ENCODE measurements at regions not wholly inside any gene's neighbourhood (a gene's known extent, or its start where the extent isn't known, plus 50 kb on each side); places are given as distances from the start of the nearest gene placed in this dataset.

DNA sequence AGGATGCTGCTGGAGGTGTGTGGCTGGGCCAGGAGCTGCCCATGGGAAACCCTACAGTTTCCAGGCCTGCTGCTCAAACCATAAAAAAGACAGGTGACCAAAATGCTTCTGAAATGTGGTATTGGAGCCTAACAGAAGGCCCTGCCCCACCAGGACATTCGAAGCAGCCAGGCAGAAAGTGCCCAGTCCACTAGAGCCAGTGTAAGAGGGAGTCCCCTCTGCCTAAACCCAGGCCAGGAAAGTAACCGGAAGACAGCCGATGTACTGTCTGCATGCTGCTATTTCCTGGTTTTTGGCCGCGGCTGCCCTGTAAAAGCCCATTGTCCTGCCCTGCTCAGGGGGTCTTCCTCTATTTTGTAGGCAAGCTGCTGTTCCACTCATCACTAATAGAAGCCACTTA lies 150.7 kb upstream of the IRX2 start:
- DNase-seq: no peak

DNA sequence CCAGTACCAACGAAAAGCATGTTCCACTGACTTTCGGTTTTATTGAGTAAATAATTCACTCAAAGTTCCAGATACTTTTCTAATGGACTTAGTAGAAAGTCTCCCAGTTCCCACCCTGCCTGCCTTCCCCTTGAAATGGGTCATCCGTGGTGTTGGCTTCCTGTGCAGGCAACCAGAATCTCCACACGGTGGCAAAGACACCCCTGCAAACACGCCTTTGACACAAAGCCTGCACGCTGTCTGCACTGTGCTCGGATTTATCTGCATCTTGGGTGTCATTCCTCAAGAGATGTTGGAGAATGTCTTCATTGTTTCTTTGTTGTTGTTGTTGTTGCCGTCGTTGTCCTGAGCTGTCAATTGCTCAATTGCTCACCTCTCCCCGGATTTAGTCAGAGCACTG lies 150.0 kb upstream of the IRX2 start:
- no peak for DNase-seq

DNA sequence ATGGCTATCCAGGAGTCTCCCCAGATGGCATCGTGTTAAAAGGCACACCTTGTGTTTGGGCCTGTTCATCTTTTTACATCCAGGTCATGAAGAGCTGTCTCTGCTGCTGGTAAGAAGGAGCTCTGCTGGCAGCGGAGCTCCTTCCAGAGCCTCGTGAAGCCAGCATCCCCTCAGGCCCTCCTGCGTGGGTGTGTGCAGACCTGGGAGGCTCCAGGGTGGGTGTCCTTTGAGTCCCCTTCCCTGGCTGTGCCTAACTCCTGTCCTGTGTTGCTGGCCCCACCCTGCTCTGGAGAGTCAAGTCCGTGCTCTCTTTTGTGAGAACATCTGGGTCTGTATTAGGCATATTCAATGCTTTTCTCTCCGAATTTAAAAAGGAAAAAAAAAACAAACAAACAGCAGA lies 149.6 kb upstream of the IRX2 start:
- DNase-seq: no peak

DNA sequence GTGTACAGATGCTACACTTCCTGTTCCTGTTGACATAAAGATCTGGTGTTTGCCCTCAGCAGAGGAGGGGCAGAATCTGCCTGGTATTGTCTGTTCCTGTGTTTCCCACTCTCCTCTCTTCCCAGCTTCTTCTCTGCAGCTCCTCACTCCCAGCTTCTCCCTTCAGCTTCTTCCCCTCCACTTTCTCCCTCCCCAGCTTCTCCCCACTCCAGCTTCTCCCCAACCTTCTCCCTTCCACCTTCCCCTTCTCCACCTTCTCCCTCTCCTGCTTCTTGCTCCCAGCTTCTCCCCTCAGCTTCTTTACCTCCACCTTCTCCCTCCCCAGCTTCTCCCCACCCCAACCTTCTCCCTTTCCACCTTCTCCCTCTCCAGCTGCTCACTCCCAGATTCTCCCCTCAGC lies 148.9 kb upstream of the IRX2 start:
- DNase-seq: no peak

DNA sequence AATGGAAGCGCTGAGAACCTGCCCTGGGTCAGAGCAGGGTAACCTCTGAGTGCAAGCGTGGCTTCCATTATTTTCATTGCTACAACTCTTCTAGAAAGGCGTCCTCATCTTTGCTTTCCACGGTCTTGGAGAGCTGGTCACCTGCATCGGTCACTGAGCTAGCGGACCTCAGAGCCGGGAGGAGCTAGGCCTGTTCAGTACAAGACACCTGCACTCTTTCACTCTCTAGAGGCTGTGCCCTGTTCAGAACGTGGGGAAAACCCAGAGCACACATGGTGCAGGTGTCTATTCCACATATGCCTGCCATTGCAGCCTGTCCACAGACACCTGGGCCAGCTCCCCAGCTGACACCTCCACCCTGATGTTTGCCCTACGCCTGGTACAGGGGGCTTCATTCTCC lies 147.8 kb upstream of the IRX2 start:
- no peak for DNase-seq

DNA sequence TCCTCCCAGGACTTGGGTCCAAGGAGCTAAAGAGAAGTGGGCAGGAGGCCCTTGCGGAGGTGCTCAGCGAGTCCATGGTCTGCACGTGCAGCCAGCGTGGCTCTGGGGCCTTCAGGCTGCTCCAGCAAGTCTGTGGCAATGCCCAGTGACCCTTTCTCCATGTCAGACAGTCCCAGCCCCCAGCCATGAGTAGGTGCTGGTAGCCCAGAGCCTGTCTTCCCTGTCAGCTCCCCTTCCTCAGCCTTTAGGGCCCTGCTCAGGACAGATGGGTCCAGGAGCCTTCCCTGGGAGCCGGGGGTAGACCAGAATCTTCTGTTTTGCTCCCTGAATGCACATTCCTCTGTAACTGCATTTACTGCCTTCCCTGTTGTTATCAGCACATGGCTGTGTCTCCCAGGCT lies 147.2 kb upstream of the IRX2 start:
- DNase-seq: no peak

DNA sequence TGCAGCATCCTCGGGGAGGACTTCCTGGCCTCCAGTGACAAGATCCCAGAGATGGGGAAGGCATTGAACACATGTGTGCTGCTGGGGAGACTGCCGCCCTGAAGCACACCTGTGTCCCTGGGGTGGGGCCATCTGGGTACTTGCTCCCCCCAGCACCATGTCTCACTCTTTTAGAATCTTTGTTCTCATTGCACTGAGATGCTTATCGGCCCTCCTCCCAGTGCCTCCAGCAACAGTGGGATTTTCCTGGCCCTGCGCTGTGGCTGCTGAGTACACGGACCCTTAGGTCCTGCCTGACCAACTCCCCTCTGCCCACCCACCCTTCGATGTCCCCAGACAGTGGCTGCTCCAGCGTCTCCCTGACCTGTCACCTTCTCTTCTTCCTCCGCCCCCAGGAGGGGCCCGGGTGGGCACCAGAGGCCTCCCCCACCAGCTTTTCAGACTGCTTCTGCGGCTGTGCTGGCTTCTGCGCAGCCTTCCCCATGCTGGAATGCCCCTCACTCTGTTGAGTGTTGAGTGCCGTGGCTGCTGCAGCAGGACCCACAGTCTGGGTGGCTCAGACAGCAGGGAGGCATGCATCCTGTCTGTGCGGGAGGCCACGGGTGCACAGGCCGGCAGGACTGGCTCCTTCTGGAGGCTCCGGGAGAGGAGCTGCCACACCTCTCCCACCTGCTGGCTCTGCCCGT lies 145.9 kb upstream of the IRX2 start:
- DNase-seq: no peak

DNA sequence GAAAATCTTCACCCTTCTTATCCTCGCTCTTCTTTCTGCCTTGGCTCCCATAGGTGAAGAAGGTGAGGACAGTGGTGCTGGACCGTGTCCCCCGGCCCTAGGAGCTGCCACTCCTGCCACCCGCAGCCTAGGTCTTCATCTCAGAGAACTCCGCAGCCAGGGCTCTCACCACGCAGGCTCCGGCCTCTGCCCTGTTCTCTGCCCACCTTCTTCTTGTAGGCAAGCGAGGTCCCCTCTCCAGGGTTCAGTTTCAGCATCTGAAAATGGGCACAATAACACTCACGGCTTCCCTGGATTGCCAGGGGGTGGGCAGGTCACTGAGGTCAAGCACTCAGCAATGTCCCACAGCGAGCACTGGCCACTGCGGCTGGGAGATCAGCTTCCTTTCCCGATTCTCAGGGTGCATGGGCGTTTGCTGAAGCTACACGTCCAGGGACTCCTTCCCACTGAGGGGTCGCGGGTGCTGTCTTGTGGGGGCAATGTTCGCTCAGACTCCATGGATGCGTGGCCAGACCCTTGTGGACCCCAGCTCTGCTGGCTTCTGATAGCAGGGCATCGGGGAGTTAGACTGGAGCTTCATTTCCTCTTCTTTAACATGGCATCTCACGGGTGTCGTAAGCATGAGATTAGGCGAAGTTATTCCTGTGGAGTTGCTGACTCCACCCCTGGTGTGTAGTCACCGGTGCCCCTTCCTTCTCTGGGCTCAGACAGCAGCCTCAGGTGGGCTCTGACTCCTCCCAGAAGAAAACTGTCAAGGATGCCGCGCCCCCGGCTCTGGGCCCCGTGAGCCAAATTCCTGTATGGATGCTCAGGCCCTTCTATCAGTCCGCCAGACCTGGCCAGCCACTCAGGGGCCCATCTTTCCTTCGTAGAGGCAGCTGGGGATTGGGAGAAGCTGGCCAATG lies 145.1 kb upstream of the IRX2 start:
- no peak for DNase-seq

DNA sequence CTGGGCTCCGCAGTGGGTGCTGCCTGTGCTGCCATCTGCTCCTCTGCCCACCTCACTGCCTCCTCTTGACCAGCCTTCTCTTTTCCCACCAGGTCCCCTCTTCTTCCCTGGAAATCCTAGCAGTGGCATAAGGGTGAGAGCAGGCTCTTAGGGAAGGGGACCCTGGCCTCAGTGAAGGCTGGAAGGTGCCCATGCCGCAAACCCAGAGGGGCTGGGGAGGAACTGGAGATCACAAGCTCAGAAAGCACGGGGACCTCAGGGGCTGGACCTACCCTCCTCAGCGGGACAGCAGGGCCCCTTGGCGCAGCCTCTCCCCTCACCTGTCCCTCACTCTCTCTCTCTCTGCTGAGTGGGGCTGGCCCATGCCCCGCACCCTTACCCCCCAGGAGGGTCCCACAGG lies 144.4 kb upstream of the IRX2 start:
- DNase-seq: no peak

DNA sequence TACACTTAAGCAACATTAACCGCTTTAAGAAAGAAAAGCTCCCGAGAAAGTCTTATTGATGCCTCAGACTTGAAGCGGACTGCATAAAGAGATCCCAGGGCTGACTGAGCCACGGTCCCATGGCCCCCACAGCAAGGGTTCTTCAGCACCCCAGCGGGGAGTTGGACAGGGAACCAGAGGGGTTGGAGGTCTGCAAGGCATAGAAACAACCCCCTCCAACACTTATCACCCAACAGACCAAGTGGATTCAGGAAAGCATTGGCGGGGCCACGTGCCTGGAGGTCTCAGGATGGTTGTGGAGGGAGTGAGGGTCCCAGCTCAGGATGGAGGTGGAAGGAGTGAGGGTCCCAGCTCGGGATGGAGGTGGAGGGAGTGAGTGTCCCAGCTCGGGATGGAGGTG lies 143.7 kb upstream of the IRX2 start:
- DNase-seq: no peak

DNA sequence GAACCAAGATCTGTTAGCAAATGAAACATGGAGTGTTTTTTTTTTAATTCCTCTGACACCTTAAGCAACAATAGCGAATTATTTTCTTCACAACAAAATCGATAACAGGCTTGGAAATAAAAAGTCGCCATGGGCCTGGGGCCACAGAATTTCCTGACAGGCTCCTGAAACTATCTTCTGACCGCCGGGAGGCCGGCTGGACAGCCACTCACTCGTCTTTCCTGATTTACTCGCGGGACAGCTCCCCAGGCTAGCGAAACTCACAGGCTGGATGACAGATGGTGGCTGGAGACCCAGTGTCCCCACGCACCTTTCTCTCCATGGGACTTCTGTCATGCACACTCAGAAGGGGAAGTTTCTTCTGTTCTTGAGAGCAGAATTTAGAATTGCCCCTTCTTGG lies 143.3 kb upstream of the IRX2 start:
- DNase-seq: no peak

DNA sequence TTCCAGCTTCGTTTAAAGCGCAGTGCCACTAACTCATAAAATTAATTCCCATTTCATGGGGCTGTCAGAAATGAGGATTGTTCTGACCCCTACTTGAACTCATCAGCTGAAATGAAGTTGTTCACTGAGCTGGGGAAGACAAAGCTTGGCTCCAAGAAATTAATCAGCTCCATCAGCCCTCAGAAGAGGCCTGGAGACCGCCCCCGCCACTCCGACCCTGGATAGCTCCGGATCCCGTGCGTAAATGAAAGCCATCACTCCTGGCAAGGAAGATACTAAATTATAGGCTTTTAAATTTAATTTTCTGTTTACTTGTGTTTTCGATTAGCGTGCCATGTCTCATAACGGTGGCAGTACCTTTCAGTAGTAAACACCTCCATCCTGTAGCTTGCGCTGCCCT lies 142.8 kb upstream of the IRX2 start:
- DNase-seq: no peak

DNA sequence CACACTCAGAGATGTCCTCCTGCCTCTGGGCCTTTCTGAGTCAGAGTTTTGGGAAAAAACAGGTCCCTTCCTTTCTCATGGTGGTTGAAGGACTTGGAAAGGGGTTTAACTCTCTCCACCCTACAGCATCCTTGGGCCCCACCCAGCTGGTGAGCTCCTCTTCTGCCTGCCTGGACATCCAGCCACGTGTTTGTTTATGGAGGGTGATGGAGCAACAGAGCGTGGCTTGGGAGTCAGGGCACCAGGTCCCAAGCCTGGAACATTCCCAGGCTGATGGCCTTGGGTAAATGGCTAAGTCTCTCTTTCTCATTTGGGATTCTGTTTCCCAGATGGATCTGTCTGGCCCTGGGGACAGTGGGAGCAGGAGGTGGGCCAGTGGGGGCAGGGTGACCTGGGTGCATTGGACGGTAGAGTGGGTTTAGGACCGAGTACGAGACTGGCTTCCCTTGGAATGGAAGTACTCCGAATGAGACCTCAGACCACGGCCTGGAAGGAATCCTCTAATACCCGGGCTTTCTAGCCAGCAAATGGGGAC lies 141.1 kb upstream of the IRX2 start:
- DNase-seq: no peak

DNA sequence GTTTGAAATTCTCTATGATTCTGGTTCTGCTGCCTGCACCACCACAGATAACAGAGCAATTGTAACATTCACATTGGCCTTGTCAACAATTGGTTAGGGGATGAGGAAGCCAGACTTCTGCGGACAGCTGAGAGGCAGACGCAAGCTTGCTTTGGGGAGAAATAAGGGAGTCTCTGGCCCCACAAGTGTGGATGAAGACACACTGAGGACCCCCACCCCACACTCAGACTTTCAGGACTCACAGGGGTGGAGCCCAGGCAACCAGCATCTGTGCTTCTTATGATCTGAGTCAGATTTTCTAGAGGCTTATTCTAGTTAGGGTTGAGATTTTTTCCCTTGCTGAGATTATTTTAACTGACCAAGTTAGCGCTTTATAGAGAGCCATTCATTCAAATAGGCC lies 140.3 kb upstream of the IRX2 start:
- DNase-seq: no peak

DNA sequence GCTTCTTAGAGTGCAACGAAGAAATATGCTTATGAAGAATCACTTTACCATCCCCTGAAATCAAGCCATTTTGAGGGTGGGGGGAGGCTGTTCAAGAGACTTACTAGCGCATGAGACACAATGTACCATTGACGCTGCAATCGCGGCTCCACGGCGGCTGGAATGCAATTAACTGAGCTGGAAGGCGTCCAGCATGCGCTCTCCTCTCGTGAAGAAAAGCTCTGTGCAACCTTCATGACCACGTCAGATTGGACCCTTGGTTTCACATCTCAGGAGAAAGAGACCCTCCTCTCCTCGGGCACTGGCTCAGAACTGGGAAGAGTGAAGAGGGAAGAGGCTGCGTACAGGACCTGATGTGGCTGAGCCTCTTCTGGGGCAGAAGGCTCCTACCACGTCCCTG lies 138.5 kb upstream of the IRX2 start:
- no peak for DNase-seq

DNA sequence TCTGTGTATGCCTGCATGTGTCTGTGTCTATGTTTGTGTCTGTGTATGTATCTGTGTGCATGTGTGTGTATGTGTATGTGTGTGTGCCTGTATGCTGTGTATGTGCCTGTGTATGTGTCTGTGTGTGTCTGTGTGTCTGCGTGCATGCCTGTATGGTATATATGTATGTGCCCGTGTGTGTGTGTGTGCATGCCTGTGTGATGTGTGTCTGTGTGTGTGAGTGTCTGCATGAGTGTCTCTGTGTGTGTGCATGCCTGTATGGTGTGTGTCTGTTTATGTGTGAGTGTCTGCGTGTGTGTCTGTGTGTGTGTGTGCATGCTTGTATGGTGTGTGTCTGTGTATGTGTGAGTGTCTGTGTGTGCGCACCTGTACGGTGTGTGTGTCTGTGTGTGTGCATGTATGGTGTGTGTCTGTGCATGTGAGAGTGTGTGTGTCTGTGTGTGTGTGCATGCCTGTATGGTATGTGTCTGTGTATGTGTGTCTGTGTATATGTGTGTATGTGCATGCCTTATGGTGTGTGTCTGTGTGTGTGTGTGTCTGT lies 137.1 kb upstream of the IRX2 start:
- DNase-seq: no peak

DNA sequence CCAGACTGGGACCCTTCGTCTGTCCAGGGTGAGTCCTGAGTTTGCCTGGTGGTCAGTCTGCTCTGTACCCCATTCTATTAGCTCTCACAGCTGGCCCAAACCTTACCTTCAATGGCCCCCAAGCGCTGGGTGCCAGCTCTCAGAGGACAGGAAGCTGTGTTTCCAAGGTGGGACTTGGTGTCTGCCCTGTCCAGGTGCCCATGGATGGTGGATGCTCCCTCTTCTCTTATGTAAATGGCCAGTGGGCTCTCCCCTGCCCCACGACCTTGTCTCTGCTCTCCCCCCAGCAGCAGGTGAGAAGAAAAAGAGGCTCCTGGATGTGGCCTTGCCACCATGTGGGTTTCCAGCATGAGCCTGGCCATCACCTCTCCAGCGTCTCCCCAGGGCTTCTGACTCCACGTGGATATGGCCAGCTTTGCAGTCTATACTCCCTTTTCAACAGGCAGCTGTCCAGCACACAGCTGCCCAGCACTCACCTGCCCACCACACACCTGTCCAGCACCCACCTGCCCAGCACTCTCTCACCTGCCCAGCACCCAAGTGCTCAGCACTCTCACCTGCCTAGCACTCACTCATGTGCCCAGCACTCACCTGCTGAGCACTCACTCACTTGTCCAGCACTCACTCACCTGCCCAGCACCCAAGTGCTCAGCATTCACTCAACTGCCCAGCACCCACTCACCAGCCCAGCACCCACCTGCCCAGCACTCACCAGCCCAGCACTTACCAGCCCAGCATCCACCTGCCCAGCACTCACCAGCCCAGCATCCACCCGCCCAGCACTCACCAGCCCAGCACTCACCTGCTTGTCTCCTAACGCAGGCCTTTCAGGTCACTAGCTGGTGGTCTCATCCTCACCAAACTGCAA lies 136.2 kb upstream of the IRX2 start:
- DNase-seq: no peak

DNA sequence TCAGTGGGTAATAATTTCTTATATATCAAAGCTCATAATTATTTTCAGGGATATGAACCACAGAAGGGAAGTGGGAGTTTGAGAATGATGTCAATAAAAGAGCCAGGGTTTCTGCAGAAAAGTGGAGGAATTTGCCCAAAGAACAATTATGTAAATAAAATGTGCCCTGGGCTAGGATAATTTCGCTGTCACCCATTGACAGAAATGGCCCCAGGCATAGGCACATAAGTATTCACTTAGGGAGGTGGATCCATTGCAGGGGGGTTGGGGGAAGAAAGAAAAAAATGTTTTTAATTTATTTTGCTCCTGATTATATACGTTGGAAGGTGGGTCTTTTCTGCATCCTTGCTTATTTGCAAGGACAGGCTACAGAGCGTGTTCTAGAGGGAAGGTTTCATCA lies 135.1 kb upstream of the IRX2 start:
- DNase-seq: no peak

DNA sequence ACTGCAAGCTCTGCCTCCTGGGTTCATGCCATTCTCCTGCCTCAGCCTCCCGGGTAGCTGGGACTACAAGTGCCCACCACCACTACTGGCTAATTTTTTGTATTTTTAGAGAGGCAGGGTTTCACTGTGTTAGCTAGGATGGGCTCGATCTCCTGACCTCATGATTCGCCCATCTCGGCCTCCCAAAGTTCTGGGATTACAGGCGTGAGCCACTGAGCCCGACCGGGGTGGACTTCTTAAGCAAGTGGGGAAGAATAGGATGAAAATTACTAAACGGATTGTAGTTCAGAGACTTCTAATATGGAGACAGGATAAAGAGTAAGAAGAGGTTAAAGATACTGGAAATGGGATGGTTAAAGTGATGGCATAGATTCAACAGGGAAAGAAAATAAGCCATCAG lies 132.3 kb upstream of the IRX2 start:
- no peak for DNase-seq

DNA sequence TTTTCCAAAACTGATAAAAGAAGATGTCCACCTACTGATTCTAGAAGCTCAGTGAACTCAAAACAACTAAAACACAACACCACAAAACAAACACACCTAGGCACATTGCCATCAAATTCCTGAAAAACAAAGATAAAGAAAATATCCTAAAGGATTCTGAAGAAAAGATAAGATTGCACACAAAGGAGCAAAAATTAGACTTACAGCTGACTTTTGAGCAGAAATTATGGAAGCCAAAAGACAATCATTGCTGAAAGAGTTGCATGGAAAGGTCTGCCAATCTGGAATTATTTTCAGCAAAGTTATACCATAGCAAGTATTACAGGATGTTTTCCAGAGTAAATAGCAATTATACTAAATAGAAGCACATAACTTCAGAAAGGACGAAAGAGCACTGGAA lies 128.2 kb upstream of the IRX2 start:
- DNase-seq: no peak

DNA sequence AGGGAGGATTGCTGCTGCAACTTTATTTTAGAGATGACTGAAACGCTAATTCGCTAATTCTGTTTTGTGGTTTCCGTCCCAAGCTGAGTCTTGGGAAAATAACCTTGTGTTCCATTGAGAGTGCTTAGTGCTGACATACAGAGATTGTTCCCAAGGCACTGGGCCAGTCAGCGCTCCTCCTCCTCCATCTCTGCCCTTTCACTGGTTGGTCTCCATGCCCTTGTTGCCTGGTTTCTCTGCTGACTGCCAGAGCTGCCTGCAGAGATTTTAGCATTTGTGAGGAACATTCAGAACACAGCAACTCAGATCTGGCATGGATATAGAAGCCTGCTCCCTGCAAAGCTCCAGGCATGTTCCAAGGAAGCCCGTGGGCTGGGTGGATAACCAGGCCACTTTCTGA lies 126.0 kb upstream of the IRX2 start:
- no peak for DNase-seq

DNA sequence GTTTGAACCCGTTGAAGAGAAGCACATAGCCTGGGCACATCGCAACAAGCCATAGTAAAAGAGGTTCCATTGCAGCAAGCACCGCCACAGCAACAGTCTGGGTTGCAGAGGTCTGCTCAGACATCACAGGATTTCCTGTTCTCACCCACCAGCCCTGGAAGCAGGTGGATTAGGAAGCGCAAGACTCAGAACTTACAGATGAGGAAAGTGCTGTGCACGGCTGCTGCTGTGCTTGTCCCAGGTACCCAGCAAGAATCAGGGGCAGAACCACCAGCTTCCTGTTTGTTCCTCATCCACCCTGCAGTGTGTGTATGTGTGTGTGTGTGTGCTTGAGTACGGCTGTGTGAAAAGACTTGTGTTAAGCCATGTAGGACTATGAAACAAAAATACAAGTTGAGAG lies 124.7 kb upstream of the IRX2 start:
- DNase-seq: no peak

DNA sequence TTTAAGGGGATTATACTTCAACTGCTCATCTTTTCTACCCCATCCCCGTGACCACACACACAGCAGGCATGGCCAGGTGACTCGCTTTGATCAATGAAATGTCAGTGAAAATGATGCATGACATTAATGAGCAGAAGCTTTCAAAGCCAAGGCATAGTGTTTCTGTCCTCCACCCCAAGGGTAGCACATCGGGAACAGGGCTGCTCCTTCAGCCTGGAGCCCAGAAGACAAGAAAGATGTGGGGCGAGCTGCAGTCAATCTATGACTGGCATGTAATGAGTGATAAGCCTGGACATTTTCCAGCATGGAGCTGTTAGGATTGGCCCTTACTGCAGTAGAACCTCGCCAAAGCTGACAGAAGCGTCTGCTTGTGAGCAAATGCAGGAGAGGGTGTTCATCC lies 122.6 kb upstream of the IRX2 start:
- no peak for DNase-seq

Measured in NCI-H1105 (cell line).